GM12878 (cell line): ENCODE measurements at regions not wholly inside any gene's neighbourhood (a gene's known extent, or its start where the extent isn't known, plus 50 kb on each side); places are given as distances from the start of the nearest gene placed in this dataset.
"Not testable (repeated sequence)": the region's sequence is repeated elsewhere in the genome, so short reads cannot be mapped to it uniquely, and the experiment has no call there.

Experiments used
- ATAC-seq: fragments of 200-7000 bp; cut with Tn5 transposase; 3 replicates; pipeline ENCODE4 v1.9.1; 2020; ENCODE audit warnings: mild to moderate bottlenecking, moderate library complexity
- BruUV-seq: library from RNA; stranded (reverse); fragments of 400-500 nt; replicated peaks from 2 replicates; lab custom pipeline; 2021; lab: Mats Ljungman, UMichigan
- CTCF ChIA-PET: fragments of 300-600 bp; sonication (Branson Sonifier 250); formaldehyde crosslinking; extraction: SDS; loops from one replicate; lab custom pipeline; 2021; ENCODE audit warnings: inconsistent platforms; lab: Yijun Ruan, JAX
- POLR2A ChIA-PET: fragments of 350-600 bp; formaldehyde crosslinking; extraction: SDS; loops from one replicate; lab custom pipeline; 2021; ENCODE audit warnings: inconsistent platforms; lab: Charles Lee
- RAD21 ChIA-PET: fragments of 300-600 bp; sonication (Branson Sonifier 250); formaldehyde crosslinking; loops from one replicate; lab custom pipeline; 2023; ENCODE audit warnings: antibody characterized with exemption; ENCODE audit not compliant: unreplicated experiment; lab: Charles Lee
- SMC1A ChIA-PET: fragments of 300-600 bp; sonication (Branson Sonifier 250); formaldehyde crosslinking; loops from one replicate; lab custom pipeline; 2023; ENCODE audit not compliant: unreplicated experiment, uncharacterized antibody; lab: Charles Lee
- DNase-seq: peaks from one replicate; pipeline ENCODE4 v3.0.0-alpha.2; 2011; ENCODE audit warnings: low read depth, low spot score
- FAIRE-seq: peaks from 3 replicates; lab custom pipeline; 2011; peaks lifted over from hg19 to GRCh38; lab: Jason Lieb, UNC
- H2AFZ ChIP-seq: 2 replicates; pipeline ENCODE4 v1.6.0; 2011; ENCODE audit warnings: low read depth, low read length, control low read depth; ENCODE audit not compliant: control insufficient read depth
- H3K27ac ChIP-seq: 2 replicates; pipeline ENCODE4 v1.5.1; 2011; ENCODE audit warnings: control low read depth; ENCODE audit not compliant: control insufficient read depth, insufficient read depth
- H3K27me3 ChIP-seq, 2 experiments: replicated peaks in 1 of 2; 2 replicates each; pipeline versions ENCODE4 v1.6.0 to v1.6.1; 2011; ENCODE audit warnings: low read length in 1 of 2; ENCODE audit not compliant: control insufficient read depth in 2 of 2, insufficient read depth in 2 of 2
- H3K36me3 ChIP-seq, 2 experiments: 2 replicates each; pipeline ENCODE4 v1.5.1; 2011; ENCODE audit warnings: low read length in 1 of 2; ENCODE audit not compliant: control insufficient read depth in 2 of 2, insufficient read depth in 2 of 2
- H3K4me1 ChIP-seq: 2 replicates; pipeline ENCODE4 v1.6.1; 2011; ENCODE audit warnings: mild to moderate bottlenecking, low read length, moderate library complexity, mixed read lengths; ENCODE audit not compliant: control insufficient read depth, insufficient read depth
- H3K4me2 ChIP-seq: 2 replicates; pipeline ENCODE4 v1.6.0; 2011; ENCODE audit warnings: control low read depth; ENCODE audit not compliant: control insufficient read depth, insufficient read depth
- H3K4me3 ChIP-seq: fragments of 200-600 bp; sonication (generic); 2 replicates; pipeline ENCODE4 v1.5.1; 2016
- H3K79me2 ChIP-seq: 2 replicates; pipeline ENCODE4 v1.6.0; 2011; ENCODE audit warnings: low read length; ENCODE audit not compliant: control insufficient read depth, insufficient read depth
- H3K9ac ChIP-seq: 2 replicates; pipeline ENCODE4 v1.8.0; 2011; ENCODE audit warnings: low read length, control low read depth, mixed read lengths; ENCODE audit not compliant: control insufficient read depth, insufficient read depth
- H3K9me3 ChIP-seq: replicated peaks from 3 replicates; pipeline ENCODE4 v1.5.1; 2011; ENCODE audit warnings: mild to moderate bottlenecking, low read length; ENCODE audit not compliant: control insufficient read depth, insufficient read depth
- H4K20me1 ChIP-seq: 2 replicates; pipeline ENCODE4 v1.6.0; 2011; ENCODE audit not compliant: control insufficient read depth, insufficient read depth
- HDAC2 ChIP-seq: fragments of 200-600 bp; sonication (generic); IDR thresholded peaks from 2 replicates; pipeline ENCODE4 v1.6.1; 2017
- NFIC ChIP-seq: IDR thresholded peaks from 2 replicates; pipeline ENCODE4 v1.6.1; 2012; ENCODE audit warnings: low read depth, mild to moderate bottlenecking, inconsistent platforms, low read length, moderate library complexity
- SIN3A ChIP-seq: IDR thresholded peaks from 2 replicates; pipeline ENCODE4 v1.6.1; 2012; ENCODE audit warnings: low read depth, low read length, improper control_type of control experiment
- TAF1 ChIP-seq: IDR thresholded peaks from 2 replicates; pipeline ENCODE4 v1.6.1; 2011; ENCODE audit warnings: mild to moderate bottlenecking, low read depth, low read length, borderline replicate concordance
- TARDBP ChIP-seq: IDR thresholded peaks from 2 replicates; pipeline ENCODE4 v1.6.1; 2016; ENCODE audit warnings: borderline replicate concordance
- TCF12 ChIP-seq: IDR thresholded peaks from 2 replicates; pipeline ENCODE4 v1.6.1; 2011; ENCODE audit warnings: low read depth, mild to moderate bottlenecking, low read length
- ZNF24 ChIP-seq: fragments of 450-650 bp; IDR thresholded peaks from 2 replicates; pipeline ENCODE4 v1.6.1; 2017; ENCODE audit warnings: antibody characterized with exemption, mild to moderate bottlenecking
- WGBS: methylation state at CpG from one replicate; pipeline ENCODE4 v1.1.6; 2016; ENCODE audit warnings: low lambda C conversion rate; ENCODE audit not compliant: insufficient replicate concordance, insufficient coverage; ENCODE audit errors: missing lambda C conversion rate; 5-methylcytosine and 5-hydroxymethylcytosine counted together
- in situ Hi-C: fragments of 300-500 bp; cut with MboI; formaldehyde crosslinking; loops from 9 replicates; pipeline ENCODE4 v1.14.3; 2018; ENCODE audit warnings: mixed read lengths
- intact Hi-C: fragments of 100-400 bp; cut with micrococcal nuclease; formaldehyde crosslinking; loops from one replicate; pipeline ENCODE4 v1.14.2; 2022; ENCODE audit not compliant: unreplicated experiment
- TF ChIP-seq, protein P1 (sequence below): fragments of 450-650 bp; IDR thresholded peaks from 2 replicates; pipeline ENCODE4 v1.6.1; 2017; ENCODE audit warnings: low read depth, mild to moderate bottlenecking, moderate library complexity

DNA sequence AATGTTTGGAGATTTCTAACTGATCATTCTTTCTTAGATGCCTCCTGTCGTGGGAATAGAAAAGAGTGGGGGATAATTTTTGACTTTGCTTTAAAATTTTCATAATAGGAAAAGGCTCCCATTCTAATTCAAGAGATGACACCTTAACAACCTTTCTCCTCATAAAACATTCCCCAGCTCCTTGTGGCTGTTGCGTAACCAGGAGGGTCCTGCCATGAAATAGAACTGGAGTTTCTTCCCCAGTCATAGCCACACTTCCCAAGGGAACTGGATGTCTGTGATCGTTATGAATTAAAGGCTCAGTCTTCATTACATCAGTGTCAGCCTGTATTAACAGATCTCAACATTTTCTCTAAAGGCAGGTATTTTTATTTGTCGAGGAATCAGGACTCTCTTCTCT, 119.9 kb upstream of the DAP start:
- RAD21 ChIA-PET = no interaction called here
- Histone ChIP-seq H3K4me2 (no peak overlapping the region), H3K36me3 (no peaks in the 10 kb centered on the region), H3K9ac (no peak overlapping the region), H3K4me1 (no peaks in the 10 kb centered on the region), H3K9me3 (no peaks in the 10 kb centered on the region), H4K20me1 (no peaks in the 10 kb centered on the region), H3K27ac (no peak overlapping the region), H3K4me3 (no peak overlapping the region), H3K79me2 (no peaks in the 10 kb centered on the region), H3K27me3 (no peaks in the 10 kb centered on the region; a peak in 1 of 4 replicates), H2AFZ (no peak overlapping the region)
- 30% methylated on average over 4 of the region's 4 CpGs for WGBS
- TF ChIP-seq TCF12 (no peak), HDAC2 (no peak), SIN3A (no peak), TAF1 (no peak), TARDBP (no peak), ZNF24 (no peak), NFIC (no peak)
- TF ChIP-seq, protein P1, sequence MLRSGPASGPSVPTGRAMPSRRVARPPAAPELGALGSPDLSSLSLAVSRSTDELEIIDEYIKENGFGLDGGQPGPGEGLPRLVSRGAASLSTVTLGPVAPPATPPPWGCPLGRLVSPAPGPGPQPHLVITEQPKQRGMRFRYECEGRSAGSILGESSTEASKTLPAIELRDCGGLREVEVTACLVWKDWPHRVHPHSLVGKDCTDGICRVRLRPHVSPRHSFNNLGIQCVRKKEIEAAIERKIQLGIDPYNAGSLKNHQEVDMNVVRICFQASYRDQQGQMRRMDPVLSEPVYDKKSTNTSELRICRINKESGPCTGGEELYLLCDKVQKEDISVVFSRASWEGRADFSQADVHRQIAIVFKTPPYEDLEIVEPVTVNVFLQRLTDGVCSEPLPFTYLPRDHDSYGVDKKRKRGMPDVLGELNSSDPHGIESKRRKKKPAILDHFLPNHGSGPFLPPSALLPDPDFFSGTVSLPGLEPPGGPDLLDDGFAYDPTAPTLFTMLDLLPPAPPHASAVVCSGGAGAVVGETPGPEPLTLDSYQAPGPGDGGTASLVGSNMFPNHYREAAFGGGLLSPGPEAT = no peak
- no peak for FAIRE-seq
- SMC1A ChIA-PET = no interaction called here
- POLR2A ChIA-PET = no interaction called here
- in situ Hi-C loops (no loop called here), intact Hi-C loops (no loop called here)
- ATAC-seq = no peak
- no peak for DNase-seq
- CTCF ChIA-PET = interaction anchor here (0.6 kb wide), 1 partner anchor 386 kb away, joined by 3 read pairs; no protein-coding TSS in a partner anchor
- no TSS peak for BruUV-seq

- H3K36me3 ChIP-seq, DNase-seq, H3K27me3 ChIP-seq, H3K4me1 ChIP-seq, H3K9me3 ChIP-seq, H3K4me3 ChIP-seq, H4K20me1 ChIP-seq, RAD21 ChIA-PET, SMC1A ChIA-PET, H3K27ac ChIP-seq, BruUV-seq, in situ Hi-C loops, H3K4me2 ChIP-seq, intact Hi-C loops, H2AFZ ChIP-seq, H3K79me2 ChIP-seq, FAIRE-seq, H3K9ac ChIP-seq, ATAC-seq: not testable (repeated sequence)
- CTCF ChIA-PET = interaction anchor here (2.0 kb wide), 1 partner anchor 13 kb away, joined by 8 read pairs; no protein-coding TSS in a partner anchor
- POLR2A ChIA-PET = interaction anchor here (0.5 kb wide), 1 partner anchor 340 kb away, joined by 5 read pairs; no protein-coding TSS in a partner anchor
- 9% methylated on average over 4 of the region's 4 CpGs for WGBS
Observed at GRCh38 chr5:10876996-10877395, 116.0 kb upstream of the DAP start.
